Astrocyte of the spinal cord (primary cell): ENCODE measurements at regions not wholly inside any gene's neighbourhood (a gene's known extent, or its start where the extent isn't known, plus 50 kb on each side); places are given as distances from the start of the nearest gene placed in this dataset.

Experiments
- DNase-seq: peaks from one replicate; pipeline ENCODE4 v3.0.0; 2011; ENCODE audit warnings: low read depth, low spot score
- H3K4me3 ChIP-seq: 2 replicates; pipeline ENCODE4 v1.5.1; 2011; ENCODE audit warnings: low read depth, mild to moderate bottlenecking, low read length, moderate library complexity
- in situ Hi-C: cut with HindIII; loops from 2 replicates; pipeline ENCODE4 v1.10.0; 2017; ENCODE audit warnings: low sequenced_read_pairs
- TF ChIP-seq, protein P1 (sequence below): IDR thresholded peaks from 2 replicates; pipeline ENCODE4 v1.5.1; 2012; ENCODE audit warnings: low read depth, mild to moderate bottlenecking, low read length, inconsistent platforms

DNA sequence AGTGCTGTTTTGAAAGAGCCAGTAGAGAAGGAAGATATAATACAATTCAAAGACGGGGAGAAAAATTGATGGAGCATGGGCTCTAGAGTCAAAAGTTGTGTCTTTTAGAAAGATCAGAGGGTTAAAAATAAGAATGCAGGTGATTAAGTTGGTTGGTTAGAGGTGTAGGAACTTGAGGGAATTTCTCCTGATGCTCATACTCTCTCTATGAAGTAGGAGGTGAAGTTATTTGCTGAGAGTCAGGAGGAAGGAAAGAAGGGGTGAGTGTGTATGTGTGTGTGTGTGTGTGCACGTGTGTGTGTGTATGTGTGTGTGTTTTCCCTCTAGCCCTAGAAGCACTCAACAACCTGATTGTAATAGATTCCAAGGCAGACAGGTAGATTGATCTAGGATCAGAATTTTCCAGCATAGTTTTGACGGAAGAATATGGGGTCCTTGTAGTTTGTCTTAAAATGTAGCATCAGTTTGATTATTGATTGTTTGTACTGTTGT lies 88.3 kb upstream of the MACF1 start:
- H3K4me3 ChIP-seq, result no peak overlapping the region
- TF ChIP-seq, protein P1, sequence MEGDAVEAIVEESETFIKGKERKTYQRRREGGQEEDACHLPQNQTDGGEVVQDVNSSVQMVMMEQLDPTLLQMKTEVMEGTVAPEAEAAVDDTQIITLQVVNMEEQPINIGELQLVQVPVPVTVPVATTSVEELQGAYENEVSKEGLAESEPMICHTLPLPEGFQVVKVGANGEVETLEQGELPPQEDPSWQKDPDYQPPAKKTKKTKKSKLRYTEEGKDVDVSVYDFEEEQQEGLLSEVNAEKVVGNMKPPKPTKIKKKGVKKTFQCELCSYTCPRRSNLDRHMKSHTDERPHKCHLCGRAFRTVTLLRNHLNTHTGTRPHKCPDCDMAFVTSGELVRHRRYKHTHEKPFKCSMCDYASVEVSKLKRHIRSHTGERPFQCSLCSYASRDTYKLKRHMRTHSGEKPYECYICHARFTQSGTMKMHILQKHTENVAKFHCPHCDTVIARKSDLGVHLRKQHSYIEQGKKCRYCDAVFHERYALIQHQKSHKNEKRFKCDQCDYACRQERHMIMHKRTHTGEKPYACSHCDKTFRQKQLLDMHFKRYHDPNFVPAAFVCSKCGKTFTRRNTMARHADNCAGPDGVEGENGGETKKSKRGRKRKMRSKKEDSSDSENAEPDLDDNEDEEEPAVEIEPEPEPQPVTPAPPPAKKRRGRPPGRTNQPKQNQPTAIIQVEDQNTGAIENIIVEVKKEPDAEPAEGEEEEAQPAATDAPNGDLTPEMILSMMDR, result no peak
- in situ Hi-C loops, result no loop called here
- DNase-seq, result no peak

DNA sequence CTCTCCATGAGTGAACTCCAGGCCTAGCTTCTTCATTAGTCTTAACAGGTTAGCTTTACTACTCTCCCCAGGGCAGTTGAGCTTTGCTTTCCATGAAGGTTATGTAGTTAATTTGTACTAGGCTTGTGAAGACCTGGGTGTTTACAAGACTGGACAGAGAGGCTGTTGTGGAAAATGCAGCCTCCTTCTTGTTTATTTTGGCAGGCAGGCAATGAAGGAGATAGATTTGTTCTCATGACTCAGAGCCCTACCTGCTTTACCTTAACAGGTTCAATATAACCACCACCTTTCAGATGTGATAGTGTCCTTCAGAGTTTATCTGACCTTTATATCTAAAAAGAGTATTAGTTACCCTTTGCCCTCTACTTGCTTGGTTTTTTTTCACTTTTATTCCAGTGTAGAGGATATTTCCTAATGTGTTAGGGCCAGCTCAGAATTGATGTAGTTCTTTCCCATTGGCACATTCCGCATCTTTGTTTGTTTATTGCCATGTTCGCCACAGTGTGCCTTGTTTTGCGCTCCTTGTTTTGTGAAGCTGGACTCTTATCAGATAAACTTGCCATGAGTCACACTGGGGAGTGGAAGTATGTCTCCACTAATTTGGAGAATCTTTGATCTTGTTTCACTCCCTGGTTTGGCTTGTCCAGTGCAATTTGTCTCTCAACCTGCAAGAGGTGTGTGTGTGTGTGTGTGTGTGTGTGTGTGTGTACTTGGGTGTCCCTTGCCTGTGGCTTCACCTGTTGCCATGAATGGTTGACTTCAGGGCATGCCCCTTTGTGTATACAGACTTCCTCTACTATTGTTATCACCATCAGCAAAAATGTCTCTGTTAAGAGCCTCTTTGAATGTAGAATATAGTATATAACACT lies 87.4 kb upstream of the MACF1 start:
- TF ChIP-seq, protein P1, result no peak
- no peak for DNase-seq
- no peak overlapping the region for H3K4me3 ChIP-seq
- in situ Hi-C loops, result no loop called here

DNA sequence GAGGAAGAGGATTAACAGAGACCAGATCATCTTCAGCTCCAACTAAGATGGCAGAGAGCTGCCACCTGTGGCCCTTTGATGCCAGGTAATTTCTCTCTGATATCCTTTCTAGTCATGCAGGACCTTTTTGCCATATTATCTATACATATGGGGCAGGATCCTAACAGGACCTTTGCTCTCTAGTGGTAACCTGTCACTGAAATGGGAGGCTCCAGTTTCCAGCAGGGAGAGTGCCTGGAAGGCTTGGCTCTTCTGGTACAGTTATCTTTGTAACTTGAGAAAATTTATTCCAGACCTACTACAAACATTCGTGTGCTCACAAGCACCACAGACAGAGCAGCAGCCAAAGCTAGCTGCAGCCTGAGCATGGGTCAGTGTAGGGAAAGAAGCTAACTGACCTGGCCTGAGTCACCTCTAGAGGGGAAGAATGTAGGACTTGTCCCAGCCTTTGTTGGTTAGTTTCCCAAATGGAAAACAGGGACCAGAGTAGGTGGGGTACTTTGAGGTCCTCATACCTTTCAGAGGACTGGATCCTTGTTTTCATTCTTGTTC lies 86.5 kb upstream of the MACF1 start:
- TF ChIP-seq, protein P1, result no peak
- in situ Hi-C loops, result no loop called here
- no peak overlapping the region for H3K4me3 ChIP-seq
- no peak for DNase-seq

DNA sequence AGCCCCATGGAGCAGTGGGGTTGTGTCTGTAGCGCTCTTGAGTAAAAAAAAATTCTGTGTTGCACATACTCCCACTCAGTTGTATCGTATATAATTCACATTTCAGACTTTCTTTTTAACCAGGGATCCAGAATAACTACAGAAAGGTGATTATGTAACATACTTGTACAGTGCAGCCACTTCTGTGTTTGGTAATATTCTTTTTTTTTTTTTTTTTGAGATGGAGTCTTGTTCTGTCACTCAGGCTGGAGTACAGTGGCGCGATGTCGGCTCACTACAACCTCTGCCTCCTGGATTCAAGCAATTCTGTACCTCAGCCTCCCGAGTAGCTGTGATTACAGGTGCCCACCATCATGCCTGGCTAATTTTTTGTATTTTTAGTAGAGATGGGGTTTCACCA lies 82.4 kb upstream of the MACF1 start:
- TF ChIP-seq, protein P1, result no peak
- DNase-seq, result no peak
- H3K4me3 ChIP-seq, result no peak overlapping the region
- in situ Hi-C loops, result no loop called here

DNA sequence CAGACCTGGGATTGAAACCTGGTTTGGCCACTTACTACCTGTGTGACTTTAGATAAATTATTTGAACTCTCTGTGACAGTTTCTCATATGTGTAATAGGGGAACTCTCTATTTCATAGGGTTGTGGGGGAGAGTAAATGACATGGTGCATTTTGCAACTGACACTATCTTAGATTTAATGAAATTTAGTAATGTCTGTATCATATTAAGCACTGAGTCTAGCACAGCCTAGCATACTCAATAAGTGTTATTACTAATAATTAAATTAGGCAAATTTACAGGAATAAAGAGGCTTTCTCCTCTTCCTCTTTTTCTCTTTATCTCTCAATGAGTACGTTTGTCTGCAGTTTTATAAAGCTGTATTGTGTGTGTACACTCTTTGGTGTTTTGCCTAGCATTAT lies 80.2 kb upstream of the MACF1 start:
- no peak for DNase-seq
- TF ChIP-seq, protein P1, result no peak
- H3K4me3 ChIP-seq, result no peak overlapping the region
- in situ Hi-C loops, result no loop called here

DNA sequence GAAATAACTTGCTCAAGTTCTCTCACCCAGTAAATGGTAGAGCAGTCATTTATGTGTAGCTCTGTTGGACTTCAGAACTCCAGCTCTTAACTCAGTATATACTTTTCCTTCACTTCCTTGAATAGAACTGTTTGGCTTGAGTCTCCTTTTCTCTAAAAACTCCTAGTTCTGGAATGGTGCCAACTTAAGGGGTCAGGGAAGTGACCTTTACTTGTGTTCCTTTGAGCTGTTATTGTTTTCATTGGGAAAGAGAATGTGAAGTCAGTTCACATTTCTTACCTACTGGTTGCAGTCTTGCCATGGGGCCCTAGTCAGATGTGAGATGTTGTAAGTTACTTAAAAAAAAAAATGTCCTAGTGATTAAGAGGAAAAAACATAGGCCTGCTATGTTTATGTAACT lies 77.0 kb upstream of the MACF1 start:
- DNase-seq, result peak; percentile 86
- in situ Hi-C loops, result no loop called here
- H3K4me3 ChIP-seq, result no peak overlapping the region
- TF ChIP-seq, protein P1, result no peak
